Stimulated activated CD8-positive, alpha-beta memory T cell treated with anti-CD3 and anti-CD28 coated beads, Interleukin-4, amount 100 ng/mL, for 48 hours (primary cell): ENCODE measurements at regions not wholly inside any gene's neighbourhood (a gene's known extent, or its start where the extent isn't known, plus 50 kb on each side); places are given as distances from the start of the nearest gene placed in this dataset.
"Not testable (repeated sequence)": the region's sequence is repeated elsewhere in the genome, so short reads cannot be mapped to it uniquely, and the experiment has no call there.

Source experiments
- DNase-seq: peaks from one replicate; pipeline ENCODE4 v3.0.0-alpha.2; 2020

DNA sequence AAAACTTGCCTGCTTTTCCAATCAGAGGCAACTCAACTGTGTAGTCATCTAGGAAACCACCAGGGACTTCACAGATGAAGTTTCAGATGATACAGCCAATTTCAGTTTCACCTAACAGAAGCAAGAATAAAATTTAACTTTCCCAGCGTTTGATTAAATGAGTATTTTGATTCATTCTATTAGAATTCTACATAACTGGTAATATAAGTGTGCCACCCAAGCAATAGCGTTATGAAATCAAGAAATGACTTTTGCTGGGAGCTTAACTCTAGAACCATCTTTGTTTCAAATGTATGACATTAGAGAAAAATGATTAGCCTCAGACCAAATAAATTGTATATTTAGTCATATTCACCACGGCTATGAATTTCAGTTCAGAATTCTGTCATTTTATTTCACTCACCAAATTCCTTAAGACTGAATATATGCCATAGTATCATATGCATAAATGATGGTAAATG lies 239.3 kb downstream of the NRIP1 start:
- DNase-seq, result no peak

DNA sequence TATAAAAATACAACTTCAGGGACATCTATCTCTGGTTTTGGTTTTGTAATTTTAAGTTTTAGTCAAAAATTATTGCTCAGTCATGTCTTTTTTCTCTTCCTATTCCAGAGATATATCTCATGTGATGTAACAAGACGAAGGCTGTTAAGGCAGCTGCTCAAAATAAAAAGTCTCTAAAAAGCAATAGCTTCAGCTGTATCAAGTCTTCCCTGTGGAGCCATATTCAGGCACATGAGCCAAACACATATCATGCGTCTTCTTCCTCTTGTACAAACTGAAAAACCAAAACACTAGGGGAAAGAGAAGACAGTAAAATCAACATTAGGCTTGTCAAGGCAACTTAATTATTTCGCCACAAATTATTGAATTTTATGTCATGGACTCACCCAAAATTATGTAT lies 240.7 kb downstream of the NRIP1 start:
- no peak for DNase-seq

DNA sequence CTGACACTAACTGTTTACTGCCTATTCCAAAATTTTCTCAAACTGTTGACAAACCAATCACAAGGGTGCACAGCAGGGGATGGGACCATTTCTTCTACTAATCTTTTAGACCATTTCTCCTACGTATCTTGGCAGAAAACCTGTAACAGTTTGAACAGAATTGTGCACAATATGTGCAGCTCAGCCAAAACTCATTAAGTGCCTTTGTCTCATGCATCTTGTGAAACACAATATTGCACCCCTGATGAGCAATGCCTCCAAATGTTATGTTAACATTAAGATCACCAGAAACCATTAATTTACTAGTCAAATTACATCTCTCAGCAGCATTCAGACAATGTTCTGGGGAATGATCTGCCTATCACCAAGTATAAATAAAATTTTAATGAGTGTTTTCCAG lies 247.5 kb downstream of the NRIP1 start:
- DNase-seq, result no peak

DNA sequence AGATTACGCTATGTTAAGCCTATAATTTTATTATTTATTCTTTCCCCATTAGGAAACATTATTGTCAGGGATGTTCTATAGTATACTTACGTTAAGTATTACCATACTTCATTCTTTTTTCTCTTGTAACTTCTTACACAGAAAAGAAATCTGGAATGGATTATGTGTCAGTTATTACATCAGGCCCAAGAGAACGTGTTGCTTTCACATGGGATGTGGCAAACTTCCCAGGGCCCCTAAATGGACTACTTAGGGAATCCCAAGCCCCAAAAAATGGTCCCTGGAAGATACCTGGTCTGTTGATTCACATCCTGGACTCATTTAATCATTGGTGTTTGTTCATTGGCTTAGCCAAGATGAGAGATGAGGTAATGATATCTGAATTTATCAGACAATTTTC lies 249.8 kb downstream of the NRIP1 start:
- DNase-seq, result no peak

DNA sequence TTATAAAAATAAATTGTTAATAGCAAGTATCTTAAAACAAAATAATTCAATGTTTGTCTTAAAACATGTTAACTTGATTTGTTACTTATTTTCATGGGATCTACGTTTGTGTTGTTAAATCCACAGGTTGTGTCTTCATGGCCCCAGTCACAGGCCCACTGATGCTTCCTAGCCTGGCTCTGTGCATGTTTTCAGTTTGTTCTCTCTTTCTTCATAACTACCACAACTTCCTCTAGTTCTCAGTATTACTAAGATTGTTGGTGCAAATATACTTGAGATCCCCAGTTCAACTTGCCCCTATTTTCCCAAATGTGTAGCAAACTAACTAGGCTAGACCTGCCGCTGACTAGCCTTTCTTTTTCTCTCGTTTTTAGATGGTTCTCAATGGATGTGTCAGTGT lies 250.5 kb downstream of the NRIP1 start:
- no peak for DNase-seq

DNA sequence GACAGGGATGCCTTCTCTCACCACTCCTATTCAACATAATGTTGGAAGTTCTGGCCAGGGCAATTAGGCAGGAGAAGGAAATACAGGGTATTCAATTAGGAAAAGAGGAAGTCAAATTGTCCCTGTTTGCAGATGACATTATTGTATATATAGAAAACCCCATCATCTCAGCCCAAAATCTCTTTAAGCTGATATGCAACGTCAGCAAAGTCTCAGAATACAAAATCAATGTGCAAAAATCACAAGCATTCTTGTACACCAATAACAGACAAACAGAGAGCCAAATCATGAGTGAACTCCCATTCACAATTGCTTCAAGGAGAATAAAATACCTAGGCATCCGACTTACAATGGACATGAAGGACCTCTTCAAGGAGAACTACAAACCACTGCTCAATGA lies 258.1 kb upstream of the SAMSN1 start:
- DNase-seq, result not testable (repeated sequence)

DNA sequence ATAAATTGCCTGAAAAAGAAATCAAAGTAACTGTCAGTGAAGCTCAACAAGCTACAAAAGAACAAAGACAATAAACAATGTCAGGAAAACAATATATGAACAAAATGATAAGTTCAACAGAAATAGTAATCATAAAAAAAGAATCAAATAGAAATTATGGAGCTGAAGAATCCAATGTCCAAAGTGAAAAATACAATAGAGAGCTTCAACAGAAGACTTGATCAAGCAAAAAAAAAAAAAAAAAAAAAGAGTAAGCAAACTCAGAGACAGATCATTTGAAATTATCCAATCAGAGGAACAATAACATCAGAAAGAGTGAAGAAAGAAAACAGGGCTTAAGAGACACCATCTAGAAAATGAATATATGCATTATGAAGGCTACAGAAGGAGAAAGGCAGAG lies 251.4 kb upstream of the SAMSN1 start:
- DNase-seq, result no peak

DNA sequence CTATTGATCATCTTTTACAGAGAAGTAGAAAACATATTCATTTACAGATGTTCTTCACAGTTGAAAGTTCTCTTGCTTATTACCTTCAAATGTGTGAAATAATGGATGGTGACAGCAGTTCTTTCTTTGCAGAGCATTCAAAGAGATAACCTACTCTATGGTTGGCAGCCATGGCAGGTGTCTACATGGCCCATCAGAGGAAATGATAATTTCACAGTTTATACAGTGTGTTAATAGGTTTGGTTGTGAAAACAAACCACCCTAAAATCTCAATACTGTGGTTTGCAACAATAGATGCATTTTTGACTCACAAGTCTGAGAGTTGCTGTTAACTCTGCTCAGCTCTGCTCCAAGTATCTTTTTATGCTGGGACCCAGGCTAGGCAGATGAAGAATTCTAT lies 241.2 kb upstream of the SAMSN1 start:
- no peak for DNase-seq

DNA sequence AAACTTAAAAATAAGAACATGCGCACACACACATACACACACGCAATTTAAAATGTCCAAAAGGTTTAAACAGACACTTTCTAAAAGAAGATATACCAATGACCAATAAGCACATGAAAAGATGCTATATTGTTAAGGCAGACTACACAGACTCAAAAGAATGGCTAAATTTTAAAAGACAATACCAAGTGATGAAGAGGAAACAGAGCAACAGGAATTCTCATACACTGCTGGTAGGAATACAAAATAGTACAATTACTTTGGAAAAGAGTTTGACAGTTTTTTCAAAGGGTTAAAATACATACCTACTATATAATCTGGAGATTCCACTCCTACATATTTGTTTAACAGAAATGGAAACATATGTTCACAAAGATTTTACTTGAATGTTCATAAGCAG lies 239.6 kb upstream of the SAMSN1 start:
- DNase-seq, result no peak

DNA sequence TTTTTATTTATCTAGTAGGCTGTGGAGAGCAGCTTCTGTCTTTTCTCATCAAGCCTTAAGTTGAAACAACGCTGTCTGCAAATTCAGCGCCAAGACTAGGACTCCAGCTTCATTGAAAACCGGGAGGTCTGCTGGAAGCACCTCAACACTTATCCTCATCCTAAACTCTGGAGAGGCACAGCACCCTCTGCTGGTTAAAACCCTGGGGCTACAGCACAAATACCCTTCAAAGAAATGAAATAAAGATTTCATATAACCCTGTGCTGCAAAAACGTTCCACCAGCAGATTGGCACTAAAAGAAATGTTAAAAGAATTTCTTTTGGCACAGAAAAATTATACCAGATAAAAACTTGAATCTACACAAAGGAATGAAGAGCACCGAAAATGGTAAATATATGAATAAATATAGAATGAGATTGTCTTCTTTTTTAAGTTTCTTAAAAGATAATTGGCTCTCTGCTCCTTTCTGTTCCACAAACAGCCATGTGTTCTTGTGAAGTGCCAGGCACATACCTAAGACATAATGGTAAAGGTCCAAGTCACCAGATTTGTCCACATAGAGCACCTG lies 227.7 kb upstream of the SAMSN1 start:
- DNase-seq, result peak; percentile 71

DNA sequence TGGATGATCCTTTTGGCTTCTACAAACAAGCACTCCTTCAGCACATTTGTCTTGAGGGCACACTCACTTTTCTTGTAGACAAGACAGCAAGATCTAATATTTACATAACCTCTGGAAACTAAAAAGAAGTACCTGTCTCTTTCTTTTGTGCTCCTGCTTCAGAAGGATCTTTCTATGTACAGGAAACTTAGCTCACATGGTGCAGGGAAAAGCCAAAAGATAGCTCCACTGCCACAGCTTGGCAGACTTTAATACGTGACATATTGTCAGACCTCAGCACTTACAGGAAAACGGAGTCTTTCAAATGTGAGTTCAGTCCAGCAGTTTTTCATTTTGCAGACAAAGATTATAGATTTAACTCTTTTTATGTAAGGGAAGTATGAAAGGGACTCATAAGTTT lies 225.5 kb upstream of the SAMSN1 start:
- DNase-seq, result no peak

DNA sequence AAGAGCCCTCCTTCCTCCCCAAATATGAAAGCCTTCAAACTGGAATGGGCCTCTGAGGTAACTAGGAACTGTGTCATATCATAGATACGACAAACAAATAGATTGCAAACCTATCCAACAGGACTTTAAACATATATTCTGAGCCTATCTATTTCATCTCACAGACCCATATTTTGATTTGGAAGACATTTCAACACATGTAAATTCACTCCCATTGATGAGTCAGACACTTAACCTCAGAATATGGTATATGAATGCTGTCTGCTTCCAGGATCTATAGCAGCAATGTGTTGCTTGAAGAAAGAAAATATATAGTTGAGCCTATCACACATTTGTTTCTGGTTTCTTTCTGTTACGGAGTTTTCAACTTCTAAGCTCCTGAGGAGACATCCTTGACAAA lies 221.9 kb upstream of the SAMSN1 start:
- DNase-seq, result no peak

DNA sequence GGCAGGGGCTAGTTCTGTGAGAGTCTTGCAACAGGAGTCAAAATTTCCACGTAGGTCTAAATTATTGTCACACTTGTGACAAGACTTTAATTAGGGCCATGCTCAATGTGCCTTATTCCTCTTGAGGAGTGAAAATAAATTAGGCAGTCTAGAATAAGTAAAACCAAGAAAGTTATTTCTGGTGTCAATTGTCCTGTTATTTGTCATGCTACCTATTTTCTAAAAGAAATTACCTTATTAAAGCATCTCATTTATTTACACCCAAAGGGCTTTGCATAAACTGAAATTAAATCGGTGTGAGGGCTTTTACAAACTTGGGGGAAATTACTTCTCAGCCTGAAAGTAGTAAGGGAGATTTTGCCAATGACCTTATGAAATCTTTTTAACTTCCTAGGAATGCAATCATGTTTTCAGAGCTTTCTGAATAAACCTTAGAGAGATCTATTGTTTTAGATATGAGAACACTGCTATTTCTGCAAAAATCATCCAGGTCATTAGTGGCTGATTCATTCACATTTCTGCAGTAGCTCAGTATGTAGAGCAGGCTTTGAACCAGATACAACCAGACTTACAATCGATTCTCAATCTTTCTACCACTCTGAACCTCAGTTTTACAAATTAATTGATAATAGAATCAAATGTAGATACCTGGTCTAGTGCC lies 221.2 kb upstream of the SAMSN1 start:
- no peak for DNase-seq

DNA sequence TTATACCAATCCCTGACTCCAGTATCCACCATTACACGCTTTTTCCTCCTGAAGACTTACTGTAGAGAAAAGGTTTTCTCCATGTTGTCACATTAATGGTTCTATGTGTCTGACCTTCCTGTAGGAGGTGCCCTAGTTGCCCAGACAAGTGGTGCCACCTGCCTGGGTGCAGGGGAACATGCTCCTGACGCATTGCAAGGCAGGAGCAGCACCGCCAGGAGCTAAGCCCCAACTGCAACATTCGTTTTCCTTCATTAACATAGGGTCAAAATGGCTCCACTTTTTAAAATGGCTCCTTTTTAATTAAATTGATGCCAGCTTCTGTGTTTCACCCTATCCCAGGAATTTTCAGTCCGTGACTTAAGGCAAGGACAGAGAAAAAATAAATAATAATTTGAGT lies 220.1 kb upstream of the SAMSN1 start:
- DNase-seq, result no peak

DNA sequence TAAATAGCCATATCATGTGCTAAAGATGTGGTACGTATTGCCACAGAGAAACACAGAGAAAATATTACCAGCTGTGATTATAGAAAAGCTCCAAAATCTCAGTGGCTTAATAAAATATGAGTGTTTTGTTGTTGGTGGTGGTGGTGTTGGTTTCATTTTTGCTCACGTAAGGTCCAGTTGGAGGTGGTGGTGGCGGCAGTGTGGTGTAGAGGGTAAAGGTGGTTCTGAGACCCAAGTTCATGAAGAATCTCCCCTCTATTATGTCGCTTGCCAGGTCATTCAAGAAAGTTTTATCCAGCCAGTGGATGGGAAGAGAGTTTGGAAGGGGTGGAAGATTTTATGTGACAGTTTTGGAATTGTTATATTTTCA lies 217.6 kb upstream of the SAMSN1 start:
- DNase-seq, result no peak

DNA sequence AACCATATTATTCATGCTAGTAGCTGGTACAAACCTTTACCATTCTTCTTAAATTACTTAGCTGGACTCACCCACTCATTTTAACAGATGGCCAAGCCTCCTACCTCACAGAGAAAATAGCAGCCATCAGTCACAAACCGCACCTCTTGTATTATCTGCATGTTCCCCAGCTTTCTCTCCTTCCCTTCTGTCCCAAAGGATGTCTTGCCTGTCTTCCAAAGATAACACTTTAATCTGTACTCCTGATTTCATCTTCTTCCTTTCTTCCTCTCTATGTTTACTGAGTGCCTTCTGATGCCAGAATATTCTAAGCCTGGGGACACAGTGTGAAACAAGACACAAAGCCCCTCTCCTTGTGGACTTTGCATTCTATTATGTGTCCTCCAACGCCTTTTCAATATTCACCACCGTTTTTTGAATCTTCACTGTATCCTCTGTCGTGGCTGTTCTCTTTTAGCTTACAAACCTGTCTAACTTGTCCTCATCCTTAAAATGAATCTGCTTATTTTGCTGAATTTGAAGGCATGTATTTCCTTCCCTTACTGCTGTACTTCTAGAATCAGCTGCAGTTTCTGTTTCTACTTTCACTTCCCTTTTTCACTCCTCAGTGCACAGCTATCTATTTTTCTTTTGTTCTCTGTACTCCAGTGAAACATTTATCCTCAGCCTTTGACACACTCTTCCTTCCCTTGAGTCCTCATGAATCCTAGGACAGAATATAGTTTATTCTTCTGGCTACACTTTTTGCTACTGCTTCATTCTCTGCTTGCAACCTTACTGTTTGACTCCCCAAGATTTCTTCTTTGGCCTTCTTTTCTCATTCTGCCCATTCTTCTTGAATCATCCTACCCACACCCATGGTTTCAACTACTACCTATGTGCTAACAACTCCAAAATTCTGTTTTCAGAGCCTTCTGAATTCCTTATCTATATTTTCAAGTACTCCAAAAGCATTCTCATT lies 216.9 kb upstream of the SAMSN1 start:
- no peak for DNase-seq

DNA sequence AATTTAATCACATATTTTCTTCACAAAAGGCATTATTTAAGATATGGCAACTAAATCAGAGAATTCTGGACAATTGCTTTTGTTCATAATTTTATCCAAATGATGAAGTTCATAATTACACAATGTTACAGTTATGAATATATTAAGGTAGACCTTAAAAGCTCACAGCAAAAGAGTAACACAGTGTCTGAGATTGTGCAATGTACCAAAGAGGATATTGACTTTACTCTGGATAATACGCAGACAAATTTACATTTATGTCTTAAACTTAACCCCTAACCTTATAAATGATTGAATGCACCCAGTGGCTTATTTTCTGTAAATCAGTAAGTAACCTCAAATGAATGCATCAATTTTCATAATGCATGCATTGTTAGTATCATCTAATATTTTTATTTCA lies 216.2 kb upstream of the SAMSN1 start:
- no peak for DNase-seq

DNA sequence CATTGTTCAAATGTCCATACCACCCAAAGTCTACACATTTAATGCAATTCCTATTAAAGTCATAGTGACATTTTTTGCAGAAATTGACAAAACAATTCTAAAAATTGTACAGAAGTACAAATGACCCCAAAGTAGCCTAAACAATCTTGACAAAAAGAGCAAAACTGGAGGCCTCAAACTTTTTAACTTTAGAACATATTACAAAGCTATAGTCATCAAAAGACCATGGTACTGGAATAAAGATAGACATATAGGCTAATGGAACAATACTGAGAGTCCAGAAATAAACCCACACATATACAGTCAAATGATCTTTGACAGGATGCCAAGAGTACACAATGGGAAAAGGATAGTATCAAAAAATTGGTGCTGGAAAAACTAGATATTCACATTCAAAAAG lies 213.2 kb upstream of the SAMSN1 start:
- DNase-seq, result no peak

DNA sequence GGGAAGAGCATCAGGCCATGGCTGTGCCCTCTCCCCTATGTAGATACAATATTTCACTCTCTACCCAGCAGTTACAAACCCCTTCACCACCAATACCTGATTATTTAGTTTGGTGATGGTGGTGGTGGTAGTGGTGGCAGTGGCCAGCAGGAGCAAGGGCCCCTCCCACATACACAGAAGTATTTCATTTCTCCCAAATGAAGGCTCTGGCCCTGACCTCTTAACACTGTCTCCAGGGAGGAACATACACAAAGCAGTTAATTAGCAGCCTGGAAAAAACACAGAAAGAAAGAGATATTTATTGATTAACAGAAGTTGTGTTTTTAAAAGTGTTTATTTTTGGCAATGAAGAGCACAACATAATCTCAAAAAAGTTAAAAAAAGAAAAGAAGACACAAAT lies 212.7 kb upstream of the SAMSN1 start:
- no peak for DNase-seq

DNA sequence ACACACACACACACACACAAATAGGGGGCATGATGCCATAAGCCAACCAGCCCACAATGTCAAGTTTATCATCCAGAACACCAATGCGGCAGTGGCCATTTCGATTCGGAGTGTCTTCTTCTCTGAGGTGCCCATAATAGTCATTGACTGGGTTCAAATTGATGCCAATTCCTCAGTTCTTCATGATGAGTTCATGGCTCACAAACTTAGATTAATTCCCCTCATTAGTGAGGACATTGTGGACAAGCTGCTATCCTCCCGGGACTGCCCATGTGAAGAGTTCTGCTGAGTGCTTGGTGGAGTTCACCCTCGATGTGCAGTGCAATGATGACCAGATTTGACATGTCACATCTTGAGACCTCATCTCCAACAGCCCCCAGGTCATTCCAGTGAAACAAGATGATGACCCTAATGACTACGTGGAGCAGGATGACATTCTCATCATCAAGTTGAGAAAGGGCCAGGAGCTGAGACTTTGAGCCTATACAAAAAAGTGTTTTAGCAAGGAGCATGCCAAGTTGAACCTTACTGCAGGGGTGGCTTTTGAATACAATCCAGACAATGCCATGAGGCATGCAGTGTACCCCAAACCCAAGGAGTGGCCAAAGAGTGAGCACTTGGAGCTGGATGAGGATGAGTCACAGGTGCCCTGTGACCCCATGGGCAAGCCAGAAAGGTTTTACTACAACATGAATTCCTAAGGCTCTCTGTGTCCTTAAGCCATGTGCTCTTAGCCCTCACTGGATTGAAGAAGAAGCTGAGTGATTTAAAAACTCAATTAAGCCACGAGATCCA lies 211.6 kb upstream of the SAMSN1 start:
- no peak for DNase-seq

DNA sequence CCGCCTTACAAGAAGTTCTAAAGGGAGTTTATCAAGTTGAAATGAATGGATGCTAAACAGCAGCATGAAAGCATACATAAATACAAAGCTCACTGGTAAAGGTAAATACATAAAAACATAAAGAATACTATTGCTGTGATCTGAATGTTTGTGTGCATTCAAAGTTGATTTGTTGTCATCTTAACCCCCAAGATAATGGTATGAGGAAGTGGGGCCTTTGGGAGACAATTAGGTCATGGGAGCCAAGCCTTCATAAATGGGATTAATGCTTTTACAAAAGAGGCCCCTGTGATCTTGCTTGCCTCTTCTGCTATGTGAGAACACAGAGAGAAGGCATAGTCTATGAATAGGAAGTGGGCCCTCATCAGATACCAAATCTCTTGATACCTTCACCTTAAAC lies 209.0 kb upstream of the SAMSN1 start:
- DNase-seq, result no peak

DNA sequence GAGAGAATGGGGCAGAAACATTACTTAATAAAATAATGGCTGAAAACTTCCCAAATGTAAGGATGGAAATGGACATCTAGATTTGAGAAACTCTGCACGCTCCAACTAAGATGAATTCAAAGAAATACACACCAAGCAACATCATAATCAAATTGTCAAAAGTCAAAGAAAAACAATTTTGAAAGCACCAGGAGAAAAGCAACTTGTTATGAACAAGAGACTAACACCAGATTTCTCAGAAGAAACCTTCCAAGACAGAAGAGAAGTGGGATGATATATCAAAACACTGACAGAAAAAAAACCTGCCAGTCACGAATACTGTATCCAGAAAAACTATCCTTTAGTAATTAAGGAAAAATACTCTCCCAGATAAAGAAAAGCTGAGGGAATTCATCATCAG lies 208.6 kb upstream of the SAMSN1 start:
- no peak for DNase-seq

DNA sequence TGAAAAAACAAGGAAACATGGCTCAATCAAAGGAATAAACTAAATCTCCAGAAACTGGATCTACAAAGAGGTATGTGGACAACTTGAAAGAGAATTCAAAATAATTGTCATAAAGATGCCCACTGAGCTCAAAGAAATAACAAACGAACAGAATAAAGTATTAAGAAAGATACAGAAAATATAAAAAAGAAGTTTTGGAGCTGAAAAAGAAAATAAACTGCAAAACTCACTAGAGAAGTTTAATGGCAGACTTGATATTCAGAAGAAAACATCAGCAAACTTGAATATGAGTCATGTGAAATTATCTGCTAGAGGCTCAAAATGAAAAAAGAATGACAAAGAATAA lies 208.1 kb upstream of the SAMSN1 start:
- DNase-seq, result no peak
